RWPE2 (cell line): ENCODE measurements at regions not wholly inside any gene's neighbourhood (a gene's known extent, or its start where the extent isn't known, plus 50 kb on each side); places are given as distances from the start of the nearest gene placed in this dataset.

ENCODE experiments used
- ATAC-seq: fragments of 200-7000 bp; cut with Tn5 transposase; 3 replicates; pipeline ENCODE4 v1.9.1; 2021; ENCODE audit warnings: low read depth
- DNase-seq: peaks from one replicate; pipeline ENCODE4 v3.0.0-alpha.2; 2020; ENCODE audit warnings: low spot score
- H3K27ac ChIP-seq: fragments of 450-650 bp; 2 replicates; pipeline ENCODE4 v1.5.1; 2017; ENCODE audit warnings: mild to moderate bottlenecking; ENCODE audit not compliant: poor library complexity, severe bottlenecking
- H3K27me3 ChIP-seq: fragments of 250-450 bp; sonication (Bioruptor Pico); 2 replicates; pipeline ENCODE4 v1.5.1; 2021; ENCODE audit warnings: mild to moderate bottlenecking, moderate library complexity; ENCODE audit not compliant: insufficient read depth, poor library complexity, severe bottlenecking
- H3K36me3 ChIP-seq: fragments of 250-450 bp; sonication (Bioruptor Pico); 2 replicates; pipeline ENCODE4 v1.5.1; 2020; ENCODE audit warnings: low read depth, mild to moderate bottlenecking, moderate library complexity
- H3K4me1 ChIP-seq: fragments of 250-450 bp; sonication (Bioruptor Pico); 2 replicates; pipeline ENCODE4 v1.5.1; 2021; ENCODE audit warnings: mild to moderate bottlenecking, moderate library complexity; ENCODE audit not compliant: insufficient read depth, poor library complexity, severe bottlenecking
- H3K4me3 ChIP-seq: fragments of 250-450 bp; sonication (Bioruptor Pico); 2 replicates; pipeline ENCODE4 v1.5.1; 2021; ENCODE audit warnings: mild to moderate bottlenecking, moderate library complexity; ENCODE audit not compliant: severe bottlenecking
- H3K9me3 ChIP-seq: fragments of 250-450 bp; sonication (Bioruptor Pico); 2 replicates; pipeline ENCODE4 v1.5.1; 2021; ENCODE audit warnings: mild to moderate bottlenecking, moderate library complexity; ENCODE audit not compliant: severe bottlenecking
- TF ChIP-seq, protein P1 (sequence below): fragments of 450-650 bp; IDR thresholded peaks from one replicate; pipeline ENCODE4 v1.5.1; 2017; ENCODE audit warnings: mild to moderate bottlenecking, moderate library complexity; ENCODE audit not compliant: poor library complexity, severe bottlenecking

DNA sequence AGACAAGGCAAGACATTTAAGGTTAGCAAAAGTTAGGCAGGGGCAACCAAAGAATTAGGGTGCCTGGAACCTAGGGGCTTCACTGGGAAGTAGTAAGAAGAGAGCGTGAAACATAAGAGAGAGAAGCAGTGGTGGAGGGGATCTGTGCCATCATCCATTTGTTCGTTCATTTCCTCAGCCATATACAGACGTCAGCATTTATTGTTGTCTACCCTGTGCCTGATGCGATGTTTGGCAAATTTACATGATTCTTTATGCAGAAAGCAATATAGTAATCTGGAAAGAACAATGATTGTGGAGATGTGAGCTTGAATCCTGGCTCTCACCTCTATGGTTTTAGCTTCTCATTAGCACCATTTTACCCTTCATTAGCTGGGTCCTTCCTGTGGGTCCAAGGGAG, 477.5 kb upstream of the MPDZ start:
- Histone ChIP-seq H3K9me3 (no peaks in the 10 kb centered on the region), H3K4me3 (no peak overlapping the region), H3K4me1 (no peaks in the 10 kb centered on the region), H3K27ac (no peak overlapping the region), H3K27me3 (no peaks in the 10 kb centered on the region), H3K36me3 (no peaks in the 10 kb centered on the region)
- no peak for ATAC-seq
- no peak for DNase-seq
- TF ChIP-seq, protein P1, sequence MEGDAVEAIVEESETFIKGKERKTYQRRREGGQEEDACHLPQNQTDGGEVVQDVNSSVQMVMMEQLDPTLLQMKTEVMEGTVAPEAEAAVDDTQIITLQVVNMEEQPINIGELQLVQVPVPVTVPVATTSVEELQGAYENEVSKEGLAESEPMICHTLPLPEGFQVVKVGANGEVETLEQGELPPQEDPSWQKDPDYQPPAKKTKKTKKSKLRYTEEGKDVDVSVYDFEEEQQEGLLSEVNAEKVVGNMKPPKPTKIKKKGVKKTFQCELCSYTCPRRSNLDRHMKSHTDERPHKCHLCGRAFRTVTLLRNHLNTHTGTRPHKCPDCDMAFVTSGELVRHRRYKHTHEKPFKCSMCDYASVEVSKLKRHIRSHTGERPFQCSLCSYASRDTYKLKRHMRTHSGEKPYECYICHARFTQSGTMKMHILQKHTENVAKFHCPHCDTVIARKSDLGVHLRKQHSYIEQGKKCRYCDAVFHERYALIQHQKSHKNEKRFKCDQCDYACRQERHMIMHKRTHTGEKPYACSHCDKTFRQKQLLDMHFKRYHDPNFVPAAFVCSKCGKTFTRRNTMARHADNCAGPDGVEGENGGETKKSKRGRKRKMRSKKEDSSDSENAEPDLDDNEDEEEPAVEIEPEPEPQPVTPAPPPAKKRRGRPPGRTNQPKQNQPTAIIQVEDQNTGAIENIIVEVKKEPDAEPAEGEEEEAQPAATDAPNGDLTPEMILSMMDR = no peak

DNA sequence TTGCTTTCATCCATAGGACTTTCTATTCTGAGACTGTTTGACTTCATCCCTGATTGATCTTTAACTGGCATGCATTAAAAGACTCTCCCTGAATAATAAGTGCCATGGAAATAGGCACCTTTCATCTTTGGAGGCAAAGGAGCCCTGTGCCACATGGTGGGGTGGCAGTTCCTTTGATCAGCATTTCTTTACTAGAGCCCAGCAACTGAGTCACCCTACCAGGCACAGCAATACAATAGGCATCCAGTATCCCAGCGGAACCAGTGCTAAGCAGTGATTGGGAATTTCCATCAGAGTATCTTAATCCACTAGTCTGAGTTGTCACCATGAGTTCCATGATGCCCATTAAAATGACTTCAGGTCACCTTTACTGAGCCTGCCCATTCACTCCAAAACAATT, 476.1 kb upstream of the MPDZ start:
- TF ChIP-seq, protein P1 = no peak
- Histone ChIP-seq H3K4me1 (peaks cover 6% of the 10 kb centered on the region), H3K36me3 (no peaks in the 10 kb centered on the region), H3K27me3 (no peaks in the 10 kb centered on the region), H3K4me3 (no peak overlapping the region), H3K9me3 (no peaks in the 10 kb centered on the region), H3K27ac (no peak overlapping the region)
- DNase-seq (no peak), ATAC-seq (no peak)

DNA sequence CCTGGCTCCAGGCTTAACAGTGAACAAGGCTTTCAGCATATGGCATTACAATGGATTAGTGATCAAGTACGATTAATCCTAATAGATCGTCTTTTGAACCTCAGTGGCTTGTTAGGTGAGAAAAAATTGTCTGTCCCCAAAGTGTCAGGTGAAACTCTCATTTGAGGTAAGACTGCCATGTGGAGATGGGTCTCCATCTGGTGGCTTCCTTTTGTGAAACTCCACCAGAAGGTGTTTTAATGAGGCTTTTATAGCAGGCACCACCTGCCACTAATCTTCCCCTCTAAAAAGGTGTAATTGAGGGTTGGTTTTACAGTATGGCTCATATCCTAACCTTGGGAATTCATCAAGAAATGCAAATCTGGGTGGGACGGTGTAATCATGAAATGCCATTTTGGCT, 471.1 kb upstream of the MPDZ start:
- H3K27ac ChIP-seq = peak overlapping the region; percentile 60
- H3K4me1 ChIP-seq = peaks cover 12% of the 10 kb centered on the region
- H3K9me3 ChIP-seq = no peaks in the 10 kb centered on the region
- no peak for ATAC-seq
- H3K36me3 ChIP-seq = no peaks in the 10 kb centered on the region
- no peak overlapping the region for H3K4me3 ChIP-seq
- TF ChIP-seq, protein P1 = no peak
- no peak for DNase-seq
- no peaks in the 10 kb centered on the region for H3K27me3 ChIP-seq

DNA sequence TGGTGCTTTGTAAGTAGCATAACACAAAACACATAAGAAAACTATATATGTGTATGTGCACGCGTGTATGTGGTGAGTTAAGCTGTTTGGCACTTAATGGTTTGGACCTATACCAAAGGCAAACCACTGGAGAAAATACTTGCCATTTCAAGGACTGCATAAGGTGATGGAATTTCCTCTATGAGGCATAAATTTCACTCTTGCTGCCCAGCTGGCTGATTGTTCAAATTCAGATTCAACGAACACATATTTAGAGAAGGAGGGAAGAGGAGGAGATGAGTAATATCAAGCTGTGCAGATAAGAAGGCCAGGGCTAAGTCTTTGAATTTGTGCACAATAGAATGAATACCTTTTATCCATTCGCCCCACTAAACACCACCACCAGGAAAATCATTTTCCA, 470.6 kb upstream of the MPDZ start:
- Histone ChIP-seq H3K4me1 (peaks cover 12% of the 10 kb centered on the region), H3K9me3 (no peaks in the 10 kb centered on the region), H3K27me3 (no peaks in the 10 kb centered on the region), H3K4me3 (no peak overlapping the region), H3K36me3 (no peaks in the 10 kb centered on the region), H3K27ac (peak overlapping the region; percentile 60)
- TF ChIP-seq, protein P1 = no peak
- no peak for DNase-seq
- ATAC-seq = peak; percentile 94

DNA sequence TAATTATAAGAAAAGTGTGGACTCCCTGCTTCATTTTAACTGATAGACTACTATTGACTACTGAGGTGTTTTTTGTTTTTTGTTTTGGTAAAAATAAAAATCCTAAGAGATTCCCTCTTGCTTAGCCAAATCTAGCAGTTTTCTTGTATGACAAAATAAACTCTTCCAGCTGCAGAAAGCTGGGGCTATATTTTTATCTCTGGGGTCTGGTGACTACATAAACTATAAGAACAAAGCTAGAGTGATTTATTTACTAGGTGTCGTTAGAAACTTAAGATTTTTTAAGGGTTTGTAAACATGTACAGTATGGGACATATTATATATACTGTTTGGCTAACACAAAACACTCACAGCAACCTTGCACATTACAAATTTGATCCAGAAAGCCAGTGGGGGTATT, 467.4 kb upstream of the MPDZ start:
- Histone ChIP-seq H3K4me3 (no peak overlapping the region), H3K27me3 (no peaks in the 10 kb centered on the region), H3K27ac (no peak overlapping the region), H3K9me3 (no peaks in the 10 kb centered on the region), H3K36me3 (no peaks in the 10 kb centered on the region), H3K4me1 (peaks cover 12% of the 10 kb centered on the region)
- ATAC-seq (no peak), DNase-seq (no peak)
- TF ChIP-seq, protein P1 = no peak
